AG04450 (cell line): ENCODE measurements at regions not wholly inside any gene's neighbourhood (a gene's known extent, or its start where the extent isn't known, plus 50 kb on each side); places are given as distances from the start of the nearest gene placed in this dataset.

Experiments used
- CTCF ChIA-PET: fragments of 300-600, 350-600 bp; formaldehyde crosslinking; extraction: SDS; loops from one replicate; lab custom pipeline; 2022; ENCODE audit warnings: antibody characterized with exemption, inconsistent platforms; lab: Charles Lee
- POLR2A ChIA-PET: fragments of 350-600 bp; formaldehyde crosslinking; extraction: SDS; loops from one replicate; lab custom pipeline; 2021; ENCODE audit warnings: antibody characterized with exemption, inconsistent platforms; lab: Yijun Ruan, JAX
- DNase-seq: peaks from one replicate; pipeline ENCODE4 v3.0.0-alpha.2; 2011; ENCODE audit warnings: low read depth, low spot score
- H3K27ac ChIP-seq: one replicate; pipeline ENCODE4 v1.5.1; 2012; ENCODE audit warnings: low read depth, low read length, control low read depth
- H3K27me3 ChIP-seq: one replicate; pipeline ENCODE4 v1.6.0; 2012; ENCODE audit warnings: low read length; ENCODE audit not compliant: control insufficient read depth, insufficient read depth
- H3K4me3 ChIP-seq: 2 replicates; pipeline ENCODE4 v1.5.1; 2011; ENCODE audit warnings: mild to moderate bottlenecking, low read depth, low read length, control low read depth
- H3K9me3 ChIP-seq: 2 replicates; pipeline ENCODE4 v1.5.1; 2012; ENCODE audit warnings: low read length; ENCODE audit not compliant: control insufficient read depth, insufficient read depth
- CTCF ChIP-seq: IDR thresholded peaks from 2 replicates; pipeline ENCODE4 v1.5.1; 2011; ENCODE audit warnings: low read depth, low read length, control low read depth, inconsistent platforms

GRCh38 chr7:26567266-26567665, 275.6 kb downstream of the SNX10 start:
- Histone ChIP-seq H3K27me3 (no peaks in the 10 kb centered on the region), H3K27ac (no peak overlapping the region), H3K4me3 (no peak overlapping the region), H3K9me3 (0 out of 2 replicates have a peak, but pooled peaks cover 2% of the 10 kb centered on the region)
- DNase-seq: no peak
- POLR2A ChIA-PET: no interaction called here
- CTCF ChIA-PET: no interaction called here
- TF ChIP-seq CTCF: no peak

- Histone ChIP-seq H3K9me3 (no peaks in the 10 kb centered on the region), H3K27me3 (no peaks in the 10 kb centered on the region), H3K4me3 (no peak overlapping the region), H3K27ac (no peak overlapping the region)
- DNase-seq: no peak
- CTCF ChIA-PET: no interaction called here
- no peak for TF ChIP-seq CTCF
- POLR2A ChIA-PET: no interaction called here
These were observed 282.8 kb downstream of the SNX10 start for GRCh38 chr7:26574476-26574875.

GRCh38 chr7:26580064-26580591, 284.3 kb downstream of the SKAP2 start:
- no peak overlapping the region for H3K27ac ChIP-seq
- ChIA-PET POLR2A (no interaction called here), CTCF (no interaction called here)
- no peaks in the 10 kb centered on the region for H3K27me3 ChIP-seq
- no peak for TF ChIP-seq CTCF
- no peaks in the 10 kb centered on the region for H3K9me3 ChIP-seq
- no peak for DNase-seq
- no peak overlapping the region for H3K4me3 ChIP-seq

GRCh38 chr7:26580711-26581110, 283.7 kb downstream of the SKAP2 start:
- Histone ChIP-seq H3K4me3 (no peak overlapping the region), H3K9me3 (no peaks in the 10 kb centered on the region), H3K27me3 (no peaks in the 10 kb centered on the region), H3K27ac (no peak overlapping the region)
- no peak for TF ChIP-seq CTCF
- ChIA-PET POLR2A (no interaction called here), CTCF (no interaction called here)
- no peak for DNase-seq

GRCh38 chr7:26583094-26583648, 281.2 kb downstream of the SKAP2 start:
- no peak for DNase-seq
- H3K27me3 ChIP-seq: peaks cover 3% of the 10 kb centered on the region
- TF ChIP-seq CTCF: no peak
- H3K4me3 ChIP-seq: no peak overlapping the region
- H3K9me3 ChIP-seq: no peaks in the 10 kb centered on the region
- POLR2A ChIA-PET: no interaction called here
- CTCF ChIA-PET: interaction anchor here (0.6 kb wide), 1 partner anchor 193 kb away, joined by 4 read pairs; no protein-coding TSS in a partner anchor
- H3K27ac ChIP-seq: no peak overlapping the region
